B cell (primary cell): ENCODE measurements at regions not wholly inside any gene's neighbourhood (a gene's known extent, or its start where the extent isn't known, plus 50 kb on each side); places are given as distances from the start of the nearest gene placed in this dataset.
A peak's percentile ranks its signal among the peaks of the same experiment; 100 is the strongest.

ENCODE experiments used
- ATAC-seq: fragments of 200-7000 bp; cut with Tn5 transposase; one replicate; pipeline ENCODE4 v1.10.0; 2021; ENCODE audit warnings: low read depth, mild to moderate bottlenecking, moderate number of reproducible peaks, moderate library complexity
- CTCF ChIA-PET: fragments of 350-600 bp; sonication (Branson Sonifier 250); formaldehyde crosslinking; loops from one replicate; lab custom pipeline; 2021; ENCODE audit warnings: antibody characterized with exemption, inconsistent platforms; lab: Charles Lee
- POLR2A ChIA-PET: fragments of 350-600 bp; sonication (Branson Sonifier 250); formaldehyde crosslinking; loops from one replicate; lab custom pipeline; 2021; ENCODE audit warnings: antibody characterized with exemption; lab: Charles Lee
- DNase-seq: peaks from one replicate; pipeline ENCODE4 v3.0.0; 2013
- H2AFZ ChIP-seq: 2 replicates; pipeline ENCODE4 v1.6.1; 2012; ENCODE audit warnings: mild to moderate bottlenecking, low read depth, low read length; ENCODE audit not compliant: insufficient read depth, poor library complexity, severe bottlenecking
- H3K27ac ChIP-seq, 2 donors: 1 replicate in 1 of 2; 2 replicates in 1 of 2; pipeline ENCODE4 v1.5.1; 2012 to 2013; ENCODE audit warnings: low read length in 2 of 2, mild to moderate bottlenecking in 2 of 2, moderate library complexity in 1 of 2
- H3K27me3 ChIP-seq, 4 experiments: fragments of 200-600 bp in 1 of 4; sonication (generic) in 1 of 4; replicated peaks in 1 of 4; 1 replicate in 2 of 4; 2 replicates in 2 of 4; pipeline versions ENCODE4 v1.6.1 to v1.7.0; 2013 to 2016; ENCODE audit warnings: low read length in 3 of 4, mild to moderate bottlenecking in 2 of 4, mixed read lengths in 1 of 4, moderate library complexity in 1 of 4; ENCODE audit not compliant: insufficient read depth in 4 of 4, control insufficient read depth in 3 of 4; ENCODE audit errors: control extremely low read depth in 1 of 4
- H3K36me3 ChIP-seq, 2 experiments: replicated peaks in 1 of 2; 1 replicate in 1 of 2; 2 replicates in 1 of 2; pipeline versions ENCODE4 v1.6.1 to v1.7.1; 2013; ENCODE audit warnings: low read length in 1 of 2; ENCODE audit not compliant: insufficient read depth in 2 of 2, control insufficient read depth in 1 of 2; ENCODE audit errors: control extremely low read depth in 1 of 2, extremely low read depth in 1 of 2
- H3K4me1 ChIP-seq, 2 donors: fragments of 200-600 bp in 1 of 2; sonication (generic) in 1 of 2; 1 replicate in 1 of 2; 2 replicates in 1 of 2; pipeline versions ENCODE4 v1.5.1 to v1.6.1; 2013 to 2017; ENCODE audit warnings: low read length in 2 of 2; ENCODE audit not compliant: control insufficient read depth in 2 of 2, insufficient read depth in 2 of 2
- H3K4me2 ChIP-seq: replicated peaks from 2 replicates; pipeline ENCODE3; 2012; ENCODE audit warnings: mild to moderate bottlenecking, low read depth, low read length; ENCODE audit not compliant: poor library complexity, severe bottlenecking
- H3K4me3 ChIP-seq, 5 experiments: fragments of 200-600 bp in 1 of 5; sonication (generic) in 1 of 5; 1 replicate in 3 of 5; 2 replicates in 2 of 5; pipeline versions ENCODE4 v1.5.1 to v1.7.0; 2011 to 2016; ENCODE audit warnings: low read length in 4 of 5, mild to moderate bottlenecking in 4 of 5, low read depth in 2 of 5, control low read depth in 1 of 5, moderate library complexity in 1 of 5; ENCODE audit not compliant: insufficient read depth in 1 of 5; ENCODE audit errors: control extremely low read depth in 1 of 5, extremely low read depth in 1 of 5
- H3K79me2 ChIP-seq: fragments of 200-600 bp; sonication (generic); one replicate; pipeline ENCODE4 v1.6.0; 2016; ENCODE audit warnings: low read length; ENCODE audit not compliant: control insufficient read depth, insufficient read depth
- H3K9ac ChIP-seq: fragments of 200-600 bp; sonication (generic); 2 replicates; pipeline ENCODE4 v1.6.1; 2017; ENCODE audit warnings: mild to moderate bottlenecking, low read length, moderate library complexity
- H3K9me3 ChIP-seq, 3 donors: one replicate each; pipeline versions ENCODE4 v1.6.1 to v1.7.1; 2013; ENCODE audit warnings: low read length in 2 of 3; ENCODE audit not compliant: control insufficient read depth in 2 of 3, insufficient read depth in 1 of 3; ENCODE audit errors: control extremely low read depth in 1 of 3
- H4K20me1 ChIP-seq: 2 replicates; pipeline ENCODE4 v1.6.0; 2012; ENCODE audit warnings: mild to moderate bottlenecking, low read length; ENCODE audit not compliant: insufficient read depth, control insufficient read depth, poor library complexity, severe bottlenecking
- H3K27ac Mint-ChIP-seq: one replicate; pipeline ENCODE4 v1.8.0; 2021; ENCODE audit warnings: mixed read lengths
- H3K27me3 Mint-ChIP-seq: one replicate; pipeline ENCODE4 v1.8.0; 2021; ENCODE audit warnings: mixed read lengths
- H3K4me1 Mint-ChIP-seq: one replicate; pipeline ENCODE4 v1.8.0; 2021; ENCODE audit warnings: mixed read lengths
- H3K4me3 Mint-ChIP-seq: one replicate; pipeline ENCODE4 v1.8.0; 2021; ENCODE audit warnings: mixed read lengths
- H3K9me3 Mint-ChIP-seq: one replicate; pipeline ENCODE4 v1.8.0; 2022; ENCODE audit warnings: mixed read lengths; ENCODE audit not compliant: insufficient read depth
- EZH2 ChIP-seq: IDR thresholded peaks from 2 replicates; pipeline ENCODE4 v1.6.1; 2012; ENCODE audit warnings: borderline replicate concordance, low read depth, mild to moderate bottlenecking, moderate library complexity, low read length; ENCODE audit not compliant: insufficient read depth, poor library complexity, severe bottlenecking
- WGBS: methylation state at CpG from one replicate; pipeline ENCODE4 v1.1.5; 2013; ENCODE audit warnings: missing lambda C conversion rate; ENCODE audit not compliant: insufficient coverage; 5-methylcytosine and 5-hydroxymethylcytosine counted together
- intact Hi-C: fragments of 100-400 bp; cut with micrococcal nuclease; formaldehyde crosslinking; loops from one replicate; pipeline ENCODE4 v1.10.0; 2022
- TF ChIP-seq, protein P1 (sequence below): fragments of 200-600 bp; IDR thresholded peaks from one replicate; pipeline ENCODE4 v1.8.0; 2022; ENCODE audit warnings: antibody characterized with exemption, mild to moderate bottlenecking

DNA sequence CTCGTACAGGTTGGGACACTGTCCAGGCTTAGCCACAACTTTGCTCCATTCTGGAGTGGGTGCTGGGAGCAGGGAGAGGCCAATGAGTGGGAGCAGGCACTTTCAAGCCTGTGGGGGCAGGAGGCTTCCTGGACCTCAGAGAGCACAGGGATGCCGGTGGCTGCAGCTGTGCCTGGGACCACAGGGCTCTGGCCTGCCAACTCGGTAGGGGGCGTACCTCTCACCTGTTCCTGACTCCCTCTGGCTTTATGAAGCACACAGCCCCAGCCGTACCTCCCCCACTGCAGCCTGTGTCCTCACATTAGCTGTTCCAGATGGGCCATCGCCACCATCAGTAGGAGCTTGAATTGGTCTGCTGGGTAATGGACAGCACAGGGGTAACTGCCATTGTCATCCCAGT lies 278.7 kb upstream of the KLHL1 start:
- POLR2A ChIA-PET = no interaction called here
- WGBS = 90% methylated on average over 4 of the region's 6 CpGs
- H3K9me3 Mint-ChIP-seq = no peaks in the 10 kb centered on the region
- H3K27ac Mint-ChIP-seq = no peak overlapping the region
- Histone ChIP-seq H3K9ac (no peak overlapping the region), H3K4me2 (no peak overlapping the region), H3K9me3 (peaks cover 0 to 16% (median 3%) of the 10 kb centered on the region in 3 donors), H3K79me2 (no peaks in the 10 kb centered on the region), H2AFZ (no peak overlapping the region), H3K27me3 (no peaks in the 10 kb centered on the region), H3K4me1 (no peaks in the 10 kb centered on the region), H3K27ac (no peak overlapping the region), H3K4me3 (no peak overlapping the region), H4K20me1 (no peaks in the 10 kb centered on the region), H3K36me3 (no peaks in the 10 kb centered on the region)
- H3K27me3 Mint-ChIP-seq = no peaks in the 10 kb centered on the region
- ATAC-seq = no peak
- no peak overlapping the region for H3K4me3 Mint-ChIP-seq
- CTCF ChIA-PET = no interaction called here
- intact Hi-C loops = no loop called here
- H3K4me1 Mint-ChIP-seq = no peaks in the 10 kb centered on the region
- peak; percentile 2 for DNase-seq
- no peak for TF ChIP-seq EZH2
- TF ChIP-seq, protein P1, sequence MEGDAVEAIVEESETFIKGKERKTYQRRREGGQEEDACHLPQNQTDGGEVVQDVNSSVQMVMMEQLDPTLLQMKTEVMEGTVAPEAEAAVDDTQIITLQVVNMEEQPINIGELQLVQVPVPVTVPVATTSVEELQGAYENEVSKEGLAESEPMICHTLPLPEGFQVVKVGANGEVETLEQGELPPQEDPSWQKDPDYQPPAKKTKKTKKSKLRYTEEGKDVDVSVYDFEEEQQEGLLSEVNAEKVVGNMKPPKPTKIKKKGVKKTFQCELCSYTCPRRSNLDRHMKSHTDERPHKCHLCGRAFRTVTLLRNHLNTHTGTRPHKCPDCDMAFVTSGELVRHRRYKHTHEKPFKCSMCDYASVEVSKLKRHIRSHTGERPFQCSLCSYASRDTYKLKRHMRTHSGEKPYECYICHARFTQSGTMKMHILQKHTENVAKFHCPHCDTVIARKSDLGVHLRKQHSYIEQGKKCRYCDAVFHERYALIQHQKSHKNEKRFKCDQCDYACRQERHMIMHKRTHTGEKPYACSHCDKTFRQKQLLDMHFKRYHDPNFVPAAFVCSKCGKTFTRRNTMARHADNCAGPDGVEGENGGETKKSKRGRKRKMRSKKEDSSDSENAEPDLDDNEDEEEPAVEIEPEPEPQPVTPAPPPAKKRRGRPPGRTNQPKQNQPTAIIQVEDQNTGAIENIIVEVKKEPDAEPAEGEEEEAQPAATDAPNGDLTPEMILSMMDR = no peak

DNA sequence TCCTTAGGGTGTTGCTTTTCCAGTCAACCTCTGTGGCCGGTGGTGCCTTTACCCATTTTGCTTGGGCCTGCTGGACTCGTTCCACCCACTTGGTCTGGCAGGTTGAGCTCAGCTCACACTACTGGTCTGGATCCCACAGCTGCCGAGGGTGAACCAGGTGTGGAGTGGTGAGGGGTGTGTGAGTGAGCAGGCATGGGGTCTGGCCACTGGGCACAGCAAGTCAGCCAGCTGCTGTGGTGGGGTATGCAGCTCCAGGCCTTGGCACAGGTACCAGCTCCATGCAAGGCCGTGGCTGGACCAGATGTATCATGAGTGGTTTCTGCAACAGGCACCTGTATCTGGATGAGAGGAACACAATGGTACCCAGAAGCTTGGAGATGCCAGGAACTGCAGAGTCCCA lies 277.6 kb upstream of the KLHL1 start:
- Histone ChIP-seq H3K4me2 (no peak overlapping the region), H2AFZ (no peak overlapping the region), H4K20me1 (no peaks in the 10 kb centered on the region), H3K36me3 (no peaks in the 10 kb centered on the region), H3K4me1 (no peaks in the 10 kb centered on the region), H3K79me2 (no peaks in the 10 kb centered on the region), H3K9me3 (peaks cover 0 to 16% (median 3%) of the 10 kb centered on the region in 3 donors), H3K4me3 (no peak overlapping the region), H3K9ac (no peak overlapping the region), H3K27me3 (no peaks in the 10 kb centered on the region), H3K27ac (no peak overlapping the region)
- WGBS = 85% methylated on average over 4 of the region's 4 CpGs
- CTCF ChIA-PET = no interaction called here
- intact Hi-C loops = no loop called here
- Mint-ChIP-seq H3K4me3 (no peak overlapping the region), H3K27ac (no peak overlapping the region), H3K4me1 (no peaks in the 10 kb centered on the region), H3K27me3 (no peaks in the 10 kb centered on the region), H3K9me3 (no peaks in the 10 kb centered on the region)
- POLR2A ChIA-PET = no interaction called here
- DNase-seq (no peak), ATAC-seq (no peak)
- no peak for TF ChIP-seq EZH2
- TF ChIP-seq, protein P1 = no peak
